ENCODE measurements at regions not wholly inside any gene's neighbourhood (a gene's known extent, or its start where the extent isn't known, plus 50 kb on each side); places are given as distances from the start of the nearest gene placed in this dataset.

DNA sequence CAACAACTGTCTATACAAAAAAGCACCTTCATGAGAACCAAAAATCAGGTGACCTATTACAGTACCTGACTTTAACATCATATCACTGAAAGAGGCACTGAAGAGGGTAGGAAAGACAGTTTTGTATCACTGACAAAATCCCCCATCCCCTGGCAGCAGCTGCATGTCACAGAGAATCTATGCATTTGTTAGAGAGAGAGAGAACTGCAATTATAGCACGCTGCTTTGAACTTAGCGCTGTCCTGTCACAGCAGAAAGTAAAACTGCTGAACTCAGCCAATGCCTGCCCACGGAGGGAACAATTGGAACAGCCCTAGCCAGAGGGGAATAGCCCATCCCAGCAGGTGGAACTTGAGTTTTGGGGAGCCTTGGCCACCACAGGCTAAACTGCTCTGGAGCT, 75.1 kb upstream of the NOL4 start:
- H3K9ac ChIP-seq (replicated peaks in 1 of 4; ENCODE audit: extremely low read depth in 1 of 4, low read depth in 3 of 4, low read length in 3 of 4): no peak overlapping the region
- no peak overlapping the region for H2AK5ac ChIP-seq (ENCODE audit: low read depth, low read length)
- TF ChIP-seq RBBP5 (IDR thresholded peaks at IDR 0.05; ENCODE audit: borderline replicate concordance, low read depth, low read length): no peak
- TF ChIP-seq ASH2L (IDR thresholded peaks at IDR 0.05; ENCODE audit: low read length): no peak
- TF ChIP-seq JUN (IDR thresholded peaks at IDR 0.05; ENCODE audit: low read depth, low read length): no peak
- TF ChIP-seq JUND (IDR thresholded peaks at IDR 0.05; ENCODE audit: low read length): no peak
- TF ChIP-seq, protein P1, sequence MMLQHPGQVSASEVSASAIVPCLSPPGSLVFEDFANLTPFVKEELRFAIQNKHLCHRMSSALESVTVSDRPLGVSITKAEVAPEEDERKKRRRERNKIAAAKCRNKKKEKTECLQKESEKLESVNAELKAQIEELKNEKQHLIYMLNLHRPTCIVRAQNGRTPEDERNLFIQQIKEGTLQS (IDR thresholded peaks at IDR 0.05; ENCODE audit: insufficient read depth, low read depth, low read length): no peak
- H3K9me3 ChIP-seq (ENCODE audit: insufficient read depth in 2 of 2, low read depth in 1 of 2, low read length in 1 of 2): 0 out of 4 replicates have a peak, but pooled peaks cover 0 to 5% of the 10 kb centered on the region in 2 experiments
- no peaks in the 10 kb centered on the region for H3K36me3 ChIP-seq (ENCODE audit: control insufficient read depth in 2 of 4, insufficient read depth in 4 of 4, low read length in 3 of 4)
- no peak overlapping the region for H2AFZ ChIP-seq (ENCODE audit: low read length)
- H2BK120ac ChIP-seq (replicated peaks; ENCODE audit: low read depth, low read length): no peak overlapping the region
- H4K20me1 ChIP-seq (replicated peaks in 1 of 2; ENCODE audit: control insufficient read depth in 1 of 2, insufficient read depth in 2 of 2, low read length in 2 of 2): no peaks in the 10 kb centered on the region
- no peak overlapping the region for H4K5ac ChIP-seq (ENCODE audit: insufficient read length, low read depth, low read length)
- no peak overlapping the region for H3K18ac ChIP-seq (ENCODE audit: extremely low read depth, low read length)
- H3K14ac ChIP-seq (ENCODE audit: insufficient read length): no peak overlapping the region
- H3K79me2 ChIP-seq (ENCODE audit: control insufficient read depth in 1 of 2, insufficient read depth in 2 of 2, low read length in 2 of 2): no peaks in the 10 kb centered on the region
- H3K23ac ChIP-seq (ENCODE audit: insufficient read length): no peak overlapping the region
- ChIA-PET POLR2A (ENCODE audit: partially characterized antibody) (no interaction called here), CTCF (ENCODE audit: partially characterized antibody) (interaction anchor here (0.8 to 2.1 kb wide), 2 partner anchors 22 to 176 kb away, joined by 5 to 14 read pairs; no protein-coding TSS in a partner anchor)
- no peaks in the 10 kb centered on the region for H3K4me1 ChIP-seq (replicated peaks in 1 of 4; ENCODE audit: control insufficient read depth in 3 of 4, insufficient read depth in 4 of 4, low read length in 3 of 4)
- no peak for FAIRE-seq
- H3K4me3 ChIP-seq (ENCODE audit: extremely low read depth in 1 of 4, insufficient read depth in 2 of 4, low read depth in 3 of 4, low read length in 4 of 4): no peak overlapping the region
- no peak overlapping the region for H4K8ac ChIP-seq (ENCODE audit: extremely low read depth, insufficient read depth, low read length)
- no peak overlapping the region for H3K56ac ChIP-seq (replicated peaks; ENCODE audit: insufficient read length, low read depth, low read length)
- no peak overlapping the region for H2BK5ac ChIP-seq (ENCODE audit: low read depth, low read length)
- no peak for DNase-seq (ENCODE audit: low read depth in 1 of 2, low spot score in 2 of 2)
- H2BK15ac ChIP-seq (ENCODE audit: low read length): no peak overlapping the region
- H3K4ac ChIP-seq (replicated peaks; ENCODE audit: insufficient read length, low read depth, low read length): no peak overlapping the region
- H4K91ac ChIP-seq (replicated peaks; ENCODE audit: insufficient read length, low read length): no peak overlapping the region
- no peak overlapping the region for H3K4me2 ChIP-seq (ENCODE audit: insufficient read depth in 1 of 2, low read depth in 2 of 2, low read length in 2 of 2)
- 81% methylated on average over 3 of the region's 3 CpGs; no CpG with 5 or more reads in 1 of the 2 experiments for WGBS, 2 experiments (ENCODE audit: extremely low coverage in 1 of 2, insufficient coverage in 1 of 2, insufficient read length in 1 of 2, insufficient replicate concordance in 2 of 2, low coverage in 1 of 2, low lambda C conversion rate in 2 of 2, missing lambda C conversion rate in 1 of 2)
- H3K23me2 ChIP-seq (ENCODE audit: low read depth, low read length): no peaks in the 10 kb centered on the region
- no peak overlapping the region for H3K27ac ChIP-seq (ENCODE audit: low read depth, low read length)
- no peaks in the 10 kb centered on the region for H3K27me3 ChIP-seq (replicated peaks in 1 of 4; ENCODE audit: control insufficient read depth in 3 of 4, extremely low read depth in 1 of 4, insufficient read depth in 3 of 4, low read length in 3 of 4)
- no peak overlapping the region for H2BK12ac ChIP-seq (ENCODE audit: low read depth, low read length)
- no peaks in the 10 kb centered on the region for H3K79me1 ChIP-seq (ENCODE audit: low read depth, low read length)
- H2BK20ac ChIP-seq (ENCODE audit: low read length): no peak overlapping the region
